GM04503 (cell line): ENCODE measurements at regions not wholly inside any gene's neighbourhood (a gene's known extent, or its start where the extent isn't known, plus 50 kb on each side); places are given as distances from the start of the nearest gene placed in this dataset.
A peak's percentile ranks its signal among the peaks of the same experiment; 100 is the strongest.
"Not testable (repeated sequence)": the region's sequence is repeated elsewhere in the genome, so short reads cannot be mapped to it uniquely, and the experiment has no call there.

Experiments used
- DNase-seq: peaks from one replicate; pipeline ENCODE4 v3.0.0-alpha.2; 2012; ENCODE audit warnings: low read depth

GRCh38 chr3:153373606-153374005, 211.6 kb downstream of the RAP2B start:
- DNase-seq, result no peak

GRCh38 chr3:153378366-153378765, 216.3 kb downstream of the RAP2B start:
- not testable (repeated sequence) for DNase-seq

GRCh38 chr3:153379516-153379915, 217.5 kb downstream of the RAP2B start:
- DNase-seq, result peak; percentile 11

GRCh38 chr3:153385343-153385742, 223.3 kb downstream of the RAP2B start:
- DNase-seq, result no peak

- no peak for DNase-seq
Observed at GRCh38 chr3:153392363-153392762, 230.3 kb downstream of the RAP2B start.

GRCh38 chr3:153394017-153394416, 232.0 kb downstream of the RAP2B start:
- no peak for DNase-seq

GRCh38 chr3:153396581-153396980, 234.6 kb downstream of the RAP2B start:
- DNase-seq, result no peak

GRCh38 chr3:153397794-153398193, 235.8 kb downstream of the RAP2B start:
- DNase-seq, result no peak

- DNase-seq, result no peak
Observed at GRCh38 chr3:153399636-153400035, 237.6 kb downstream of the RAP2B start.

GRCh38 chr3:153400641-153401040, 238.6 kb downstream of the RAP2B start:
- no peak for DNase-seq

GRCh38 chr3:153404157-153404556, 242.1 kb downstream of the RAP2B start:
- no peak for DNase-seq

- DNase-seq, result not testable (repeated sequence)
Observed at GRCh38 chr3:153405320-153405719, 243.3 kb downstream of the RAP2B start.

- no peak for DNase-seq
Observed at GRCh38 chr3:153410517-153410916, 248.5 kb downstream of the RAP2B start.

GRCh38 chr3:153414982-153415381, 253.0 kb downstream of the RAP2B start:
- DNase-seq, result no peak

- DNase-seq, result no peak
Observed at GRCh38 chr3:153422314-153422713, 260.3 kb downstream of the RAP2B start.

GRCh38 chr3:153423820-153424219, 261.8 kb downstream of the RAP2B start:
- not testable (repeated sequence) for DNase-seq

- no peak for DNase-seq
Observed at GRCh38 chr3:153426344-153426743, 264.3 kb downstream of the RAP2B start.

- no peak for DNase-seq
Observed at GRCh38 chr3:153426803-153427202, 264.8 kb downstream of the RAP2B start.

GRCh38 chr3:153429821-153430220, 267.8 kb downstream of the RAP2B start:
- no peak for DNase-seq

- no peak for DNase-seq
Observed at GRCh38 chr3:153431076-153431475, 269.1 kb downstream of the RAP2B start.

GRCh38 chr3:153437666-153438065, 275.6 kb downstream of the RAP2B start:
- DNase-seq, result no peak

- no peak for DNase-seq
Observed at GRCh38 chr3:153438271-153438670, 276.2 kb downstream of the RAP2B start.

GRCh38 chr3:153439780-153440179, 277.8 kb downstream of the RAP2B start:
- DNase-seq, result no peak

- DNase-seq, result no peak
Observed at GRCh38 chr3:153440311-153440710, 278.3 kb downstream of the RAP2B start.

- DNase-seq, result no peak
Observed at GRCh38 chr3:153442386-153442785, 280.4 kb downstream of the RAP2B start.
